Dedifferentiated amniotic fluid mesenchymal stem cell (primary cell): ENCODE measurements at regions not wholly inside any gene's neighbourhood (a gene's known extent, or its start where the extent isn't known, plus 50 kb on each side); places are given as distances from the start of the nearest gene placed in this dataset.
A peak's percentile ranks its signal among the peaks of the same experiment; 100 is the strongest.
"Not testable (repeated sequence)": the region's sequence is repeated elsewhere in the genome, so short reads cannot be mapped to it uniquely, and the experiment has no call there.

Experiments
- DNase-seq: peaks from one replicate; pipeline ENCODE4 v3.0.0-alpha.2; 2016; ENCODE audit errors: extremely low spot score

DNA sequence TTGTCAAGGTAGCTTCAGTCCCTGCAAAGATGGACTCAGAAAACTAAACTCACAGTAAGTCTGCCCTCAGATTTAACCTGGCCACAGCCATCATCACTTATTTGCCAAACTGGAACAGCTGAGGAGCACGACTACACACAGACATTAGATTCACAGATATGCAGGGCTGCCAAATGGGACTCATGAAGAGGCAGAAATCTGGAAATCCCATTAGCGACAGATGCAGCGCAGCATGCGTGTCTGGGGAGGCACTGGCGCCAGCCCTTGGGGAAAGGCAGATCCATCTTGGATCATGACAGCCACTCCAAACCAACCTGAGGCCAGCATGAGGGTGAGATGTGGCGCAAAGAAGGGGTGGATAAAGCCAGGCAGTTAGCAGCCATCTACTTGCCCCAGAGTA, 160.7 kb upstream of the TSC22D2 start:
- DNase-seq: no peak

DNA sequence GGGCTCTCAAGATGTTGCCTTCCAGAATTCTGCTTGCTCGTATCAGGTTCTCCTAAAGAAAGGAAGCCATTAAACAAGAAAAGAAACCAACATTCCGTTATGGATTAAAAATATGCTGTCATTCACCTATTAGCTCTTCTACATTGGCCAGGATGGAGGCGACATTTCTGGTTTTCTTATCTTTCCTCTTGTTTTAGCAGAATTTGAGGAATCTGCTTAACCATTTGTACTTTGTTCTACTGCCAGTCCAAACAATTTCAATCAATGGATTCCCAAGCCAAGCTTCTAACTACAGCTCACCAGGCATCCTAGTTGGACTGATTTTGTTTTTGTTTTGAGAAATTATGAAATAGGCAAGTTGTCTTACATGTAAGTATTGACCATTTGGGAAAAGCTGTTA, 164.6 kb upstream of the TSC22D2 start:
- no peak for DNase-seq

DNA sequence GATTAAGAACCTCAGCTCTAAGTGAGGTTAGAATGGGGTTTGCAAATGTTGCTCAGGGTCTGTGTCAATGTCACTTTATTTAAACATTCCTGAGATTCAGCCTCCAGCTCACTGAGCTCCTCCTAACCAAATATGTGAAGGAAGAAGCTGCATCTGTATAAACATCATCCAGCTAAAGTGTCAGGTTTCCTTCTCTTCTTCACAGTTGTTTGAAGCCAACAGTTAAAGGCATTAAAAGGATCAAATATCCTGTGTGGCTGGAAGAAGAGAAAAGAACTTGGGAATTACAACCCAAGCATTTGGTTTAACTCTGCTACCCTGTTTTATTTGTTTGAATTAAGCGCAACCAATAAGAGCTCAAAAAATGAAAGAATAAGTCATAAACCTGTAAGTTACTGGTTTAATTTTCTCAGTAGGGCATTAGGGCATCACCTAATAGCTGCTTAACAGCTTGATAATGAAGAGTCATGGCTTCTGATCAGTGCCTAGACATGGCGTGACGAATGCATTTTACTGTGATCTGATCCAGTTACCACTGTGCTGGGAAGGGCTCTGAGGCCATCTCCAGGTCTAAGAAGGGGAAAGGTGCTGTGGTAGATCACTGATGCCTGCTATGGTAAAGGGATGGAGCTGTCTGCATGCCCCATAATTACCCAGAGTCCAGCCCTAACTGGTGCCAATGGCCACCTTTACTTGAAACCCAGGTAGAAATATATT, 165.7 kb upstream of the TSC22D2 start:
- DNase-seq: peak; percentile 55

DNA sequence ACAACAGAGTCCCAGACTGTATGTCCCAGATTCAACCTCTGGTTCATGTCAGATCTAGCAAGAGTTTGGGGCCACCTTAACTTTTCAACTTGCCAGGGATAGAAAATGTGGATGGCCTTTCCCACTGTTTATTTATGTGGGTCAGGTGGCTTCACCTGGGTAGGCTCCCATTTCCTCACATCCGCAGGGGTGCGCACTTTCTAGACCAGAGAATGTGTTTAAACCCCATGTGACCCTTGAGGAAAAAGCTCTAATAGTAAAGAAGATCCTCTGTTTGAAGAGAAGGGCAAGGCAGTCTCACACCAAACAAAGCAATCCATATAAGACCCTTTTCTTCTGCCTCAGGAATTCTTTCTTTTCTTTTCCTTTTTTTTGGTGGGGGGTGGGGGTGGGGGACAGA, 167.2 kb upstream of the TSC22D2 start:
- no peak for DNase-seq

DNA sequence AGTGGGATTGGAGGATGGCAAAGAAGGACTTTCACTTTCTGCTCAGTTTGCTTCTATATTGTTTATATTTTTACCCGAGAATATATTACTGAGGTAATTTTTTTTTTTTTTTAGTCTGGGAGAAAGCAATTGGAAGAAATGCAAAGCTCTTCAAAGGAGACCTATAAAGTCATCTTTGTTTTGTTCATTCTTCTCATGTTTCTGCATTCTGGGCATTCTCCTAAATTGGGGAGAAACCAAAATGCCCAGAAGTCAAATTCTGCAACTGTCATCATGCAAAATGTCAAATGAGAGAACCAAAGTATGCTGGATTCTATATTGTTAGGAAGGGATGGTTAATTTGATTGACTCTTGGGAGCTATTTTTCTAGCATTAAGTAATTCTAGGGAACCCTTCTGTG, 168.3 kb upstream of the TSC22D2 start:
- DNase-seq: no peak

DNA sequence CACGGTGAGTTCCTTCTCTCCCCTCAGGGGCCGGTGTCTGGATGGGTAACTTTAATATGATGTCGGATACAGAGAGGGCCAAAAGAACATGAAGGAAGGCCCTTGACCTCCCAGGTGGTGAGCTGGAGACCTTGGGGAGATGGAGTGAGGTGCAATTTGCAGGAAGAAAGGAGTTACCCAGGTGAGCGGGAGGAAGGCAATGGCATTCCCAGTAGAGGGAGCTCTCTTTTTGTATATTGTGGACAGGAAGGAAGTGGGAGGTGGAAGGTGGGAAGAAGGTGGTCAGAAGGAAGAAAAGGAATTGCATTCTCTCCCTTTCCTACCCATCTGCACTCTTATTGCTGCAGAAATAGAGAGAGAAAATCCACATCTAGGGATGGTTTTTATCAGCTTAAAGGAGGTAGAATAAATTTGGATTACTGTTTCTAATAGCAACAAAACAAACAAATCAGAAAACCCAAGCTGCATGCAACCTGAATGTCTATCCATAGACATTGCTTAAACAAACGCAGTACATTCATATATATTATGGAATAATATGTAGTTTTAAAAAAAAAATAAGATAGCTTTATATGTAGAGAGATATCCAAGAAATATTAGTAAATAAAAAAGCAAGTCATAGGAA, 169.0 kb upstream of the TSC22D2 start:
- no peak for DNase-seq

DNA sequence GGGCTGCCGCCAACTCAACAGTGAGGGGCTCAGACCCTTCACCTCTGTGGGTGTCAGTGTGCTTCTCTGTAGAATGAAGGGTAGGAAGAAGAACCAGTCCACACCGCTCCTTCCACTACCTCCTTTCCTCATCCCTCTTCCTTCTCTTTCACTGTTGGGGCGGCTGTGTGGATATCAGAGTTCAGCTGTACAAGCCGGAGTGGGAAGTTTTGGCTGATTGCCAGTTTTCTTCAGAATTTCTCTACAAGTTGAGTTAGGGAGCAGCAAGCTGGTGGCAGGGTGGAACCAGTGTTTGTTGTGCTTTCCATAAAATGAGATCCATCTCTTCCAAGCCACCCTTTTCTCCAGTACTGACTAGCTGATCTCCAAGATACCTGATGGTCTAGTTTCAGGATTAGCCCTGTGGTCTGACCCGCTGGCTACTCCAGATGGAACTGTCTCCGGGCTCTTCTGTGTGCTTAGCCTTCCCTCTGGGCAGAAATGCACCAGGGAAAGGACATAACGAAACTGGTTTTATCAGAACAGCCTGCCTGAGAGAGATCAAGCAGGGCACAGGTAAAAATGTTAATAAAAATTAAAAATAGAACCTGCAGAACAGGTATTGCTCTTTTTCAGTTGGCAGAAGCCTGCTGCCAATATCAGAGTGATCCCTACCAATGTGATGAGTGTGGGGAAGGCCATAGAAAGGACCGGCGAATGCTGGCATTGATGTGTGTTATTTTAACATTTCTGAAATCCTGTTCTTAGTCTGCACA, 169.9 kb upstream of the TSC22D2 start:
- no peak for DNase-seq

DNA sequence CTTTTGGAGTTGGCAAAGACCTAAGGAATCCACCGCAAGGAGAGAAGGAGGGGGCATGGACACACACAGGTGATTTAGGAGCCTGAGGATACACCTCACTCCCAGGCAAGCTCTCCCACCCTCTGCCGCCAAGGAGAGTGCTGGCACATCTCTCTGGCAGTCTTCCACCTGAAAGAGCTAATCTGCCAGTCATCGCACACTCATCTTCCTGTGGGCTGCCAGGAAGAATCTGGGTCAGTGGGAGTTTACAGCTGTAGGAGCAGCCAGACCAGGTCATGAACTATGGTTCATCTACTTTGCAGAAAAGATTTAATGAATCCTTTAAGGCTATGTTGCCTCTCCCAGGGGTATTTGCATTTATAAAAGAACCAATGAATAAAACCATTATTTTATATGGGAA, 170.6 kb upstream of the TSC22D2 start:
- DNase-seq: no peak

DNA sequence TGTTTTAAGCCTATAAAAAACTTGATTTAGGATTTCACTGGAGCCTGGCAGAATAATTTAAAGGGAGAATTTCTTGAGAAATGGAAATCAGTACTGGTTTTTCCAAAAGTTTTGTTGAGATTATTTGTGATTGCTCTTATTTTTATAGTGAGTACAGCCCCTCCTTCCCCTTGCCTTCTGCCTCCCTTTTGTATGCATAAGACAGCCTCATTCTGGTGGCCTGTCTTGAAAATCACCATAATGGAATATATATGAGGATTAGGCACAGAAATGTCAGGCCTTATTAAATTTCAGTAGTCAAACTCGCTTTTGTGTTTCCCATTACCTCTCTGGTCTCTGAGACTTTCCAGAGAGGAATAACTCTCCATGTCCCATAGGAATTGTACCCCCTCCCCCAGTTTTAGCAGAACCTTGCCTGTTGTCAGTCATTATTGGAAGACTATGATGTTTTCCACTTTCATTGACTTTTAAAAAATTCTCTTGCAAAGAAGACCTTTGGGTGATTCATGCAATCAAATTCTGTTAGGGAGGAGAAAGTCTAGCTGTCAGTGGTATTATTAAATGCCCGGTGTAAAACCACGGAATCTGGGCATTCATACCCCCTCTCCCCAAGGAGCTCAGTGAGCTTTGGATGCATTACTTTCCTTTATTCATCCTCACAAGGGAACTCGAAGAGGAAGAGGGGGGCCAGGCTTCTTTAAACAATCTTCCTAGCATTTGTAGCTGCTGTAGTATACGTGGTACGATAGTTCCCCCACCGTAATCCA, 171.6 kb upstream of the TSC22D2 start:
- DNase-seq: no peak

DNA sequence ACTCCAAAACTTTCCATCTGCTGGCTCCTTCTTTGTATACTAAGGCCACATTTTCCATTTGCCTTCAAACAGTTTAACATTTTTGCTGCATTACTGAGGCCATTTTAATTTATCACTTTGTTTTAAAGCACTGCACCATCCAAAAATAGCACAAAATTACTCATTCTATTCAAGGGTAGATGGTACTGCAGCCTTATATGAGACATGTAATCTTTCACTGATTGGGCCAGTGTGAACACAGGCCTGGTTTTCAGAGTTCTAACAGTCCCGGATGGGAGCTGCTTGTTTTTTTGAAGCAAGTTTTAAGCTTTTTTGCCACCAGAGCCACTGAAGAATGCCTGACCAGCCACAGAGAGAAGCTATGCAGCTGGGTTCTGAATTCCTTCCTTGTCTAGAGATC, 172.3 kb upstream of the TSC22D2 start:
- peak; percentile 61 for DNase-seq

DNA sequence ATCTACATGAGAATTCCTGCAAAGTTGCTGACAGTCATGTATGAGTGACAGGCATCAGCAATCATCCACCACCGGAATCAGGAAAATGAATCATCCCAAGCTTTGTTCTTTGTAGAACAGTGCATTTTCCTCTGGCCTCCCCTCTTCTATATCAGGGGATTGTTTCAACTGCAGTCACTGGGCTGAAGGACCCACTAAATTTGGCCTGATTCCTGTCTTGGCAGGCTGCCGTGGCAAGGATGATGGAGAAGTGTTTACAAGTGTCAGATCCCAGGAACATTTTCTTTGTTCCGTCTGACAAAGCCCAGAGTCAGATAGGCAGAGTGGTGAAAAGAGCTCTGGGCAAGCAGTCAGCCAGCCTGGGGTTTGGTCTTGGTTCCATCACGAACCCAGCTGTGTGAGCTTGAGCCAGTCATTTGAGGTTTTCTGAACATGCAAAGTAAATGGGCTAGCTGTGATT, 175.1 kb upstream of the TSC22D2 start:
- DNase-seq: no peak

DNA sequence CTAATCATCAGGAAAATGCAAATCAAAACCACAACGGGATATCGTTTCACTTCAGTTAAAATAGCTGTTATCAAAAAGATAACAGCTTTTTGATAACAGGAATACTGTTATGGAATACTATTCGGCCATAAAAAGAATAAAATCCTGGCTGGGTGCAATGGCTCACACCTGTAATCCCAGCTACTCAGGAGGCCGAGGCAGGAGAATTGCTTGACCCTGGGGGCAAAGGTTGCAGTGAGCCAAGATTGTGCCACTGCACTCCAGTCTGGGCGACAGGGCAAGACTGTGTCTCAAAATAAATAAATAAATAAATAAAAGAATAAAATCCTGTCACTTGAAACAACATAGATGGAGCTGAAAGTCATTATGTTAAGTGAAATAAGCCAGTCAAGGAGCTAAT, 178.1 kb upstream of the TSC22D2 start:
- no peak for DNase-seq

DNA sequence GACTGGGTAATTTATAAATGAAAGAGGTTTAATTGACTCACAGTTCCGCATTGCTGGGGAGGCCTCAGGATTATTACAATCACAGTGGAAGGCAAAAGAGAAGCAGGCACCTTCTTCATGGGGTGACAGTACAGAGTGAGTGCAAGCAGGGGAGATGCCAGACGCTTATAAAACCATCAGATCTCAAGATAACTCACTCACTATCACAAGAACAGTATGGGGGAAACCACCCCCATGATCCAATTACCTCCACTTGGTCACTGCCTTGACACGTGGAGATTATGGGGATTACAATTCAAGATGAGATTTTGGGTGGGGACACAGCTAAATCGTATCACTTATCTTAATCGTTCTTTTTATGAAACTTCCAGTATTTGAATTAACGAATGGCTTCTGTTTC, 179.5 kb upstream of the TSC22D2 start:
- not testable (repeated sequence) for DNase-seq

DNA sequence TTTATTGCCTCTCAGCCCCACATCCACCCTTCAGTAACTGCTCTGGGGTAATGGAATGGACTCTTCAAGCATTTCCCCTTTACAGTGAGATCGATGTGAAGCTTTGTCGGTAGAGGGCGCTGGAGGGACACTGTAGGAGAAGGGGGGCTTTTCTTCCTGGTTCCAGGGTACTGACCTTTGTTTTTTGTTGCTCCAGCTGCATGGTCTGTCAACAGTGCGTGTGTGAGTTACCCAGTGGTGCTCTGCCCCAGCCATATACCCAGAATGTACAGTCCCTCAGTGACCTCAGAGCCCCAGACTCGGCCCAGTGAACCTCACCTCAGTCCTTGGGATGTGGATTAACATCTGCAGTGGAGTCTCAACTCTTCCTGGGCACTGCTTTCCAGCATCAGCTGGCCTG, 180.3 kb upstream of the TSC22D2 start:
- DNase-seq: peak; percentile 66

DNA sequence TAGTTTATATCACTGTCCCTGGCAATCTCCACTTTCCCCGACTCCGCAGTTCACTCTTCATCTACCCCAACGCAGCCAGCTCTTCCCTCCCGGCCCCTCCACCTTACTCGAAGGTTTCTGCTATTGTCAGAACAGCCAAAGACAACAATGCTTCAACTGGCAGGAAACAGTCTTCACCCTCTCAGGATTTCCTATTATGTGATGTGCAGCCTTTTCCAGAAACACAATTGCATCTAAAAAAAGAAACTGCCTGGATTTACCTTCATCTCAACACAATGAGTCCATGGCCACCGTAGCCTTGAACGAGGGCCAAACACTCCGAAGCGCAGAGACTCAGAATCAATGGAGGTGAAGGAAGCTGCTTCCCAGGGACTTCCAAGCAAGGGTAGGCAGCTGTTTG, 182.1 kb upstream of the TSC22D2 start:
- DNase-seq: no peak

DNA sequence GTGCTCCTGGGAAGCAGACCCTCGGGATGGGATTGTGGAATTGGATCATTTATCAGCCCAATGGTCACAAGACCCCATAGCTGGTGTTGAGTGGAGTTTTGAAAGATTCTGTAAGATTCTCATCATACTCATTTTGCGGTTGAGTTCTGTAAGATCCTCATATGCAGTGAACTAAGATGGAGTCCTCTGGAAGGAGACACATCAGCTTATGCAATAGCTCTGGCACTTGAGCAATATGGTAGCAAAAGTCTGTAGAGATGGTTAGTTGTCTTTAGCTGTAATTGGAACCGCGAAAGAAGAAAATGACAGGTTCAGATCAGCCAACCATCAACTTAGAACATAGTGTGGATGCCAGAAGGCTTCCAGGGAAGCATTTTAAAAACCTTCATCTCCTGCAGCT, 184.5 kb upstream of the TSC22D2 start:
- DNase-seq: no peak

DNA sequence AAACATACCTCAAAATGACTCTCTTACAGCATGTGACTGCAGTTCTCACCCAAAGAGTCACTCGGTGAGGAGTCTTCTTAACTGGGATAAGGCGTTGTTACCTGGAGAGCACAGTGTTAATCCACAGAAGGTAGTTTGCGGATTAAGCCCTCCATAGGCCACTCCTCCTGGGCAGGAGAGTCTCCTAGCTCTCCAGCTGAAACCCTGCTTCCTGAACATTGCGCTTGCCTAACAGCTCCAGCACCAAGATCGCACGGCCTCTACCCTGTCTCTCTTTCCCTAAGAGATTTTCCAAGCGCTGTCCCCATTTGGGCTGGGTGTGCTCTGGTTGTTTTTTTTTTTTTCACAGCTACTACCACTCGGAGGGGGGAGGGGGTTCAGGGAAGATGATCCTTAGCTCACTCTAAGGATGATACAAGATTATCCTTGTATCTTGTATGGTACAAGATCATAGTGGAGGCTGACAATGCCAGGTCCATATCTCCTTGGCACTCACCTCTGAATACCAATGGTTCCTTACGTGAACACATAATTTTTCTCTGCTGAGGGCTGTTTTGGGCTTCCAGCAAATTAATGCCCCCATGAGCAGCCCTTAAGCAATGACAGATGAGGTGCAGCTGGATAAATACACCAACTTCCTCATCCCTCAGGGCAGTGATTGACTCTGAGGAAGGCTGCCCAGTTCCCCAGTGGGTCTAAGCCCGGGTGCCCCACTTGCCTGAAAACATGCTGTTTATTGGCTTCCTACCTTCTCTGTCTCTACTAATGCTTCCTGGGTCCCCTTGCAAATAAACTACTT, 185.2 kb upstream of the TSC22D2 start:
- DNase-seq: no peak

DNA sequence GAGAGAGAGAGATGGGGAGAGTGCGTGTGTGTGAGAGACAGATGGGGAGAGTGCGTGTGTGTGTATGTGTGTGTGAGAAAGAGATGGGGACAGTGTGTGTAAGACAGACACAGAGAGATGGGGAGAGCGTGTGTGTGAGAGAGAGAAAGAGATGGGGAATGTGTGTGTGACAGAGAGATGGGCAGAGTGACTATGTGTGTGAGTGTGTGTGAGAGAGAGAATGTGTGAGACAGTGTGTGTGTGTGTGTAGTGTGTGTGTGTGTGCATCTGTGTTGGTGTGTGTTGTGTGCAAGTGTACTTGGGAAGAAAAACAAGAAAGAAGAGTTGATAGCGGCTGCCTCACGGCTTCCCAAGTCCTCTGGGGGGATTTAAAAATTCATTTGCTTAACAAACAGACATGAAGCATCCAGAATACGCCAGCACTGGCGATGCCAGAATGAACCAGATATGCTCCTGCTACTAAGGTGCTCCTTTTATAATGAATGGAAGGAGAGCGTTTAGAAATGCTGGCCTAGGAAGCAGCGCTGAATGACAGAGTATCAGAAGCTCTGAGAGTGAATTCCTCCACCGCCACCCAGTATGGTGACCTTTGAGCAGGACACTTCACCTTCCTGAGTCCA, 186.1 kb upstream of the TSC22D2 start:
- DNase-seq: no peak

DNA sequence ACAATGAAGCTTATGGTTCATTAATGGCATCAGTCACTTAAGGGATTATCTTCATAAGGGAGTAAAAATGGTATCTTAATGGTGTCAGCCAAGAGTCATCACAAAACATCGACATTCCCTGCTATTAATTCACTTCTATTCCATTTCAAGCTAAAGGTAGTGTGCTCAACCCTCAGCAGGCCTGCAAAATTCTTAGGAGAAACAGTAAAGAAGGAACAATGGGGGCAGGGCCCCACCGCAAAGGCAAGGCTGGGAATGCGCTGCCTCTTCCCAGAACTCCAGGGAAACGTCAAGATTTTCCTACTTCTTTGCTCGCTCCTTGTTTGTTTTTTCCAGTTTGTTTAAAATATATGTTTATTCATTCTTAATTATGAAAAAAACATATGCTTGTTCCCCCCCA, 187.3 kb upstream of the TSC22D2 start:
- no peak for DNase-seq

DNA sequence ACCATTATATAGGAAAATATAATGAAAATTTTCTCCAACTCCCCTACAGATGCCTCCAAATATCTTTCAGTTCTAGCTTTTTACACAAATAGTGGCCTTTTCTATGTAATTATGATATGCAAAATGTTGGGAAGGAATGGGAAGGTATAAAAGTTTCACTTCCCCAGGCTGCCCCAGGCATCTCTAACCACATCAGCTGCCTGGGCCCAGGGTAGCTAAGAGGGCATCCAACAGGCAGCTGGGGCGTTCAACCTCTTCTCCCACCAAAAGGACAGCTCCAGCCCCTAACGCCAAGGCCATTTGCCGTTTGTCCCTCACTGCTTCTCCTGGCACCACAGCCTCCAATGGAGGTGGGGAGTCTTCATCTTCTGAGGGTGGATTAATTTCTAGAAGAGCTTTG, 188.1 kb upstream of the TSC22D2 start:
- DNase-seq: no peak

DNA sequence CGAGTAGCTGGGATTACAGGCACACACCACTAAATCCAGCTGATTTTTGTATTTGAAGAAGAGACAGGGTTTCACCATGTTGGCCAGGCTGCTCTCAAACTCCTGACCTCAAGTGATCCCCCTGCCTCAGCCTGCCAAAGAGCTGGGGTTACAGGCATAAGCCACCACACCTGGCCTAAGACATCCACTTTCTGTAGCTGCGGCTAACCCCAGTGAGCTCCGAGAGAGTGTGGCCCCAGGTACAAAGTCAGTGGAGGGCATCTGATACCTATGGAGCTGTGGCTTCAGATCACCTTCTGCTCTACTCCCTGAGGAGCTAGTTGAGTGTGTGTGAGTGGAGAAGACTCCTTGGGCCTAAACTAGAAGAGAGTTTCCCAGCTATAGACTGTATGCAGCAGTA, 189.3 kb upstream of the TSC22D2 start:
- DNase-seq: no peak
